NCI-H2196 treated with DMSO at 0.1 percent for 48 hours (cell line): ENCODE measurements at regions not wholly inside any gene's neighbourhood (a gene's known extent, or its start where the extent isn't known, plus 50 kb on each side); places are given as distances from the start of the nearest gene placed in this dataset.
"Not testable (repeated sequence)": the region's sequence is repeated elsewhere in the genome, so short reads cannot be mapped to it uniquely, and the experiment has no call there.

ENCODE experiments used
- DNase-seq: peaks from one replicate; lab custom pipeline; 2025; ENCODE audit not compliant: unreplicated experiment; lab: John Stamatoyannopoulos, UW

GRCh38 chr10:108582387-108582786 is 1340.9 kb downstream of the XPNPEP1 start:
- DNase-seq: no peak

- DNase-seq: no peak
Observed at GRCh38 chr10:108578258-108578657, 1345.1 kb downstream of the XPNPEP1 start.

GRCh38 chr10:108574233-108574632 is 1349.1 kb downstream of the XPNPEP1 start:
- no peak for DNase-seq

GRCh38 chr10:108568824-108569223 is 1354.5 kb downstream of the XPNPEP1 start:
- no peak for DNase-seq

GRCh38 chr10:108567899-108568752 is 1355.2 kb downstream of the XPNPEP1 start:
- DNase-seq: no peak

GRCh38 chr10:108566316-108567107 is 1356.8 kb downstream of the XPNPEP1 start:
- DNase-seq: no peak

GRCh38 chr10:108562105-108562504 is 1361.2 kb downstream of the XPNPEP1 start:
- DNase-seq: no peak

GRCh38 chr10:108561649-108562048 is 1361.7 kb downstream of the XPNPEP1 start:
- no peak for DNase-seq

- no peak for DNase-seq
Observed at GRCh38 chr10:108560488-108560887, 1362.8 kb downstream of the XPNPEP1 start.

- no peak for DNase-seq
Observed at GRCh38 chr10:108556186-108556585, 1367.1 kb downstream of the XPNPEP1 start.

GRCh38 chr10:108545921-108546320 is 1377.4 kb downstream of the XPNPEP1 start:
- no peak for DNase-seq

GRCh38 chr10:108544500-108545120 is 1378.7 kb downstream of the XPNPEP1 start:
- DNase-seq: peak; percentile 2

GRCh38 chr10:108533551-108533950 is 1369.0 kb upstream of the SORCS1 start:
- DNase-seq: not testable (repeated sequence)

GRCh38 chr10:108523016-108523800 is 1358.7 kb upstream of the SORCS1 start:
- DNase-seq: no peak

- DNase-seq: no peak
Observed at GRCh38 chr10:108521827-108522492, 1357.5 kb upstream of the SORCS1 start.

- DNase-seq: no peak
Observed at GRCh38 chr10:108515821-108516220, 1351.3 kb upstream of the SORCS1 start.

GRCh38 chr10:108500396-108500795 is 1335.9 kb upstream of the SORCS1 start:
- DNase-seq: no peak

GRCh38 chr10:108496106-108496505 is 1331.6 kb upstream of the SORCS1 start:
- no peak for DNase-seq

- DNase-seq: no peak
Observed at GRCh38 chr10:108490944-108491343, 1326.4 kb upstream of the SORCS1 start.

GRCh38 chr10:108471420-108471819 is 1306.9 kb upstream of the SORCS1 start:
- DNase-seq: no peak
